NCI-H82 treated with DMSO at 0.1 percent for 48 hours (cell line): ENCODE measurements at regions not wholly inside any gene's neighbourhood (a gene's known extent, or its start where the extent isn't known, plus 50 kb on each side); places are given as distances from the start of the nearest gene placed in this dataset.

Experiments
- DNase-seq: peaks from one replicate; lab custom pipeline; 2025; ENCODE audit not compliant: unreplicated experiment; lab: John Stamatoyannopoulos, UW

GRCh38 chr18:65567372-65567771 is 183.4 kb upstream of the CDH7 start:
- DNase-seq, result no peak

DNA sequence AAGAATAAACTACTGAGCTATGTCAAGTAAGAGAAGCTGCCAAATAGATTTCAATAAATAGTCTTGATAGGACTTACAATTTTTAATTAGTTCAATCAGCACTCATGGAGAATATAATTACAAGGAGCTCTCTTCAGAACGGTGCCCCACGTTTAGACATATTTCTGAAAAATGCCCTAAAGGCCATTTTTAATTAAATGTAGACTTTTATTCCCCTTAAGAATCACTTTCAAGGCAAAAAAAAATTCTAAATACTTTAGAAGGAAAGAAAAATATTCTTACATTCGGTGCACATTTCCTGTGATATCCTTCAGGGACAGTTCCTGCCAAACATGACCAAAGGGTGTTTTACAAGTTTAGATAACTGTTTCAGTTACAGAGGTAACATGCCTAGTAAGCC is 202.5 kb upstream of the CDH7 start:
- no peak for DNase-seq

GRCh38 chr18:65547046-65547445 is 203.8 kb upstream of the CDH7 start:
- no peak for DNase-seq

- DNase-seq, result no peak
These were observed 206.1 kb upstream of the CDH7 start for GRCh38 chr18:65544701-65545100.

DNA sequence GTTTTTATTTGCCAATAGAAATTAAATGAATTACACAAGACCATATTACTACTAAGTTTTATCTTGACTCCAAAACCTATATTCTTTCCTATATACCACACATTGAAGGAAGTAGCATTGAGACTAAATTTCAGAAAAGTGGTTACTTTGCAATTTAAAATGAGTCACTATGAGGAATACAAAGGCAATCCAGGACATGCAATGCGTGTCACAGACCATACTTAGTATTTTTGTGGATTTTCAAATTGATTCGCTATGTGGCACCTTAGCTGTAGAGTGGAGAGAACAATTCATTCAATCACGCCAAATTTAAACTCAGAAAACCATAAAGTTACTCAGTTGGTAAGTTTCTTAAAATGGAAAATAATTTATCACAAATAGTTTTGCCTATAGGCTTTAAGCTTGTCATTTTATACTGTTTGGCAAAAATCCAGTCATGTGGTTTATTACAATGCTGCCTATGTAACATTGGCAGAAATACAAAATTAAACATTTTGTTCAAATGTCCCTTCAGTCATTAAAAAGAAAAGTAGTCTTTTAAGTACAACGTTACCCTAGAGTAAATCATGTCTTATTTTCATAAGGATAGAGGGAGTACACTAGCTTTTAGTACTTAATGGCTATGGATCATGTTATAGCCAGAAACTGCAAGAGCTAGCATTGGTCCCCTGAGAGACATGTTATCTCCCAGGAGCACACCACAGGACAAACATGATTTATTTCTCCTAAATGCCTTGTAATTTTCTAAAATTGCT is 222.8 kb upstream of the CDH7 start:
- DNase-seq, result no peak

GRCh38 chr18:65526099-65526498 is 224.7 kb upstream of the CDH7 start:
- no peak for DNase-seq

GRCh38 chr18:65523461-65523860 is 227.4 kb upstream of the CDH7 start:
- no peak for DNase-seq

GRCh38 chr18:65522907-65523306 is 227.9 kb upstream of the CDH7 start:
- DNase-seq, result no peak

- no peak for DNase-seq
These were observed 234.6 kb upstream of the CDH7 start for GRCh38 chr18:65516209-65516608.

DNA sequence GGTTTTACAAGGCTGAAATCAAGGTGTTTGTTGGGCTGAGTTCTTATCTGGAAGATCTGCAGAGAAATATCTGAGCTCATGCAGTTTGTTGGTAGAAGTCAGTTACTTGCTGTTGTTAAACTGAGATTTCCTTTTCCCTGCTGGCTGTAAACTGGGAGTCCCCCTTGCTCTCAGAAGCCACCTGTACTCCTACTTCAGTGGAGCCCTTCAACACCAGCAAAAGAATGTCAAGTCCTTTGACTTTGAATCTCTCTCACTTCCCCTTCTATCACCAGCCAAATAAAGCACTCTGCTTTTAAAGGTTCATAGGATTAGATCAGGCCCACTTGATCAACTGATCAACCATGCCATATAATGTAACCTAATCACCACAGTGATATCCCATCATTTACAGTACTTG is 252.2 kb upstream of the CDH7 start:
- no peak for DNase-seq

DNA sequence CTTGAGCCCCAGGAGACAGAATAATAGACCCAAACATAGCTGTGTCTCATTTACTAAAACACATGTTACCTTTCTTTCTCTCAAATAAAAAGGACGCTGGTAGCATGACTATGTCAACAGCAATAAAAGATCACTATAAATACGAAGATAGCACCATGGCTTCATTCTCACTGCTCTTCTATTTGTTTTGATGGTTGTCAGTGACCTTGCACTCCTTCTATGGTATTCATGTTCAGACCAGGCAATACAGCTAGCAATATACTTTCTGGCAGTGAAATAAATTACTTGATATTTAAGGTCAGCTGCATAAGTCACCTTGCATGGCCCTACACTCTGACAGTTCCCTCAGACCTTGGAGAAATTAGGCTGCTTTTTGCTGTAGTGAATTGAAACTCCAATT is 263.2 kb upstream of the CDH7 start:
- DNase-seq, result no peak

GRCh38 chr18:65477455-65477854 is 273.4 kb upstream of the CDH7 start:
- no peak for DNase-seq

GRCh38 chr18:65468881-65469280 is 281.9 kb upstream of the CDH7 start:
- no peak for DNase-seq

DNA sequence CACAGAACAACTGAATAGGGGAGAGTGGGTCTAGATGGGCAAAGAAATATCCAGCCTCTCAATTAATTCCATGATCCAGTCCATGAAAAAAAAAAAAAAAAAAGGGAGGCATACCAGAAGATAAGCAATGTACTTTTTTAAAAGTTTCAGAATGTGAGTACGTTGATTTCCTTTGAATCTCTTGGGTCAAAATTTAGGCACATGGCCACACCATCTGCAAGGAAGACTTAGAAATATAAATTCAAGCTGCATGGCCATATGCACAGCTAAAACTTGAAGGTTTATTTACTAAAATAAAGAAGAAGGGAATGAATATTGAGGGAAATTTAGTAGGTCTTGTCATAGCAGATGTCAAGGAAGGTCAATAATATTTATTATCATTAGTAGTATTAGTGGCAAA is 286.5 kb upstream of the CDH7 start:
- DNase-seq, result no peak

DNA sequence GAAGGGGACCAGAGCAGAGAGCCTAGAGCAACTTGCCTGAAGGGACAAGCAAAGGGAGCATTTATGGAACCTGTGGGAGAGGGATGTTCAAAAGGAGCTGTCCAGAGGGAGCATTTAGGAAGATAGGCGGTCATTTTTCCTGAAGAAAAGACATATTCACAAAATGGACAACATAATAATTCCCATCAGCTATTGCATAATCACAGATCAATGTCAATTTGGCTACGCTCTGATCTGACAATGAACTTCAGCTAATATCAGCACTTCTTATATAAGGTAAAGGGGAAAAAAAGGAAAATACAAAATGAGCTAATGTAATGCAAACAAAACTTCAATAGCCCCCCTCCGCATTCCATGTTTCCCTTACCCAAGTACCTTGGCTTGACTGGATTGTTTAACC is 291.1 kb upstream of the CDH7 start:
- DNase-seq, result no peak

DNA sequence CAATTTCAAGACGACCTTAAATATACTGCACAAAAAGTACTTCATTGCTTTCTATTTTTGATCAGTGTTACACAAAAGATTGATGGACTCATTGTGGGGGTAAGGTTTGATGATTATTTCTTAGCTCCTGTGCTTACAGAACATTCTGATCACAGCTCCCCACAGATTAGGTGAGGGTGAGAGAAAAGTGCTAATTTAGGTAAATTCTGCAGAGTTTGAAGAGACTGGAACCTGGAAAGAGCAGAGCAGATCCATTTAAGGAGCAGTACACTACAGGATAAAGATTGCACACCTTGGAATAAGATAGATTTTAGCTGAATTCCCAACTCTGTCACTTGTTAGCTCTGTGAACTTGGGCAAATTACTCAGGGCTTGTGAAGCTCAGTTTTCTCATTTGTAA is 291.9 kb upstream of the CDH7 start:
- DNase-seq, result no peak

- no peak for DNase-seq
These were observed 311.6 kb upstream of the CDH7 start for GRCh38 chr18:65439188-65439587.

DNA sequence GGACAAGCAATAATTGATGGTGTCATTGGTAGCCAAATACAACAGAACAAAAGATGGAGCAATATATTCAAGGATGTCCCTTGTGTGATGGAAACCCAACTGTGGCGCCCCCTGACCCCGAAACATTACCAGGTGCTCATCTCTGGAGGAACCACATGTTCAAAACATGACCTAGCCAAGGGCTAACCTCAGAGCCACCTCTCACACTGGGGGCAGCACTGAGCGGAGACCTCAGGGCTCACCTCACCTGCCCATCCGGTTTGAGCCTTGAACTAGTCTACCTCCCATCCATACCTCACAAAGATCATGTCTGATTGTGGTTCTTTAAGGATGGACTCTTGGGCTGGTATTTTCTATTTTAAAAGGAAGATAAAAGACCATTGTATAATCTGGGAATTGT is 314.4 kb upstream of the CDH7 start:
- no peak for DNase-seq

DNA sequence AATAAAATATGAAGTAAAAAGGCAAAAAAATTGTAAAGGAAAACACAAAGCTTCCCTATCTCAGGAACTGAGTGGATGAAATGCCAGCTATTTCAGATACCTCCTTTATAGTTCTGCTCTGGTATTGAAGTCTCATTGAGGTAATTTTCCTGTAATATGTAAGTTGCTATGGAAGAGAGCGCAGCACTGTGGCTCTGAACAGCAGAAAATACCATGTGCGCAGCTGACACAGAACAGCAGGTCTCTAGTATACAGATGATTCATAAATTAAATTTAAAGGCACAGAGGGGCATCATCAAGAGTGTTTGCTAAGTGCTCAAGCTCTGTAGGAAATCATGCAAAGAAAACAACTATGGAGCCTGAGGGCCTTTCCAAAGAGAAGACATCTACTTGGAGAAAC is 315.3 kb upstream of the CDH7 start:
- DNase-seq, result no peak

- no peak for DNase-seq
These were observed 321.2 kb upstream of the CDH7 start for GRCh38 chr18:65429601-65430000.

DNA sequence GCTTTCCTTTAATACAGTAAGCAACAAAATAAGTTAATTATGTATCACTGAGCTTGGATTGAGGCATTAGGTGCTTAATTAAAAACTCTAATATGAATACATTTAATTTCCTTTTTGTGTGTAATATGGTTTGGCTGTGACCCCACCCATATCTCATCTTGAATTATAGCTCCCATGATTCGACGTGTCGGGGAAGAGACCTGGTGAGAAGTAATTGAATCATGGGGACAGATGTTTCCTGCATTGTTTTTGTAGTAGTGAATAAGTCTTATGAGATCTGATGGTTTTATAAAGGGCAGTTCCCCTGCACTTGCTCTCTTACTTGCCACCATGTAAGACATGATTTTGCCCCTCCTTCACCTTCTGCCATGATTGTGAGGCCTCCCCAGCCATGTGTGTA is 325.4 kb upstream of the CDH7 start:
- no peak for DNase-seq

GRCh38 chr18:65423776-65424175 is 327.0 kb upstream of the CDH7 start:
- DNase-seq, result peak; percentile 7

DNA sequence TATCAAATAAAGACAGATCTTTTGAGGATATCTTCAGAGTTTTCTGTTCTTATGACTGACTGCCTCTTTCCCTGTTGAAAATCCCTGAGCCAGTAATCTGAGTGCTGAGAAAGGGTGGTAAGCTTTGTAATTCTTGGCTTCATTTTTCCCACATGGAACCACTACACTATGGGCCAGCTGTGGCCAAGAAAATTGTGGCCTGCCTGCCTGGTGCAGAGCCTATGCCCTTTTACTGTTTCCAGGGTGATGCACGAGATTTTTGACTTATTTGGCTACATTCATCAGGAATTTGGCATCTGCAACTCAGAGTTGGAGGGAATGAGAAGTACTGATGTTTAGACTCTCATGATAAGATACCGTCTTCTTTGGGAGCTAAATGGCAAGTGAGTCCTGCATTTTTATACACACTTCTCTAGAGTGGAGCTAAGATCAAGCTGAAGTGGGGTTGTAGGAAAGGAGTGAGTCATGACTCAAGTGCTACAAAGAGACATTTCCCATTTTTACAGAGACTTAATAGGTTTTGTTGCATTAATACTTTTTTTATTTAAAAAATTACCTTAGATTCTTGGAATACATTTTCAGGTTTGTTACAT is 328.2 kb upstream of the CDH7 start:
- no peak for DNase-seq
